Activated naive CD4-positive, alpha-beta T cell treated with anti-CD3 and anti-CD28 coated beads, Interleukin-2, amount 50 U/mL, for 24 hours (primary cell): ENCODE measurements at regions not wholly inside any gene's neighbourhood (a gene's known extent, or its start where the extent isn't known, plus 50 kb on each side); places are given as distances from the start of the nearest gene placed in this dataset.
"Not testable (repeated sequence)": the region's sequence is repeated elsewhere in the genome, so short reads cannot be mapped to it uniquely, and the experiment has no call there.

ENCODE experiments used
- H3K27ac Mint-ChIP-seq: one replicate; pipeline ENCODE4 v1.8.0; 2021; ENCODE audit warnings: mild to moderate bottlenecking, mixed read lengths
- H3K27me3 Mint-ChIP-seq: one replicate; pipeline ENCODE4 v1.8.0; 2021; ENCODE audit warnings: mixed read lengths
- H3K36me3 Mint-ChIP-seq: one replicate; pipeline ENCODE4 v1.8.0; 2021; ENCODE audit warnings: mixed read lengths
- H3K4me1 Mint-ChIP-seq: one replicate; pipeline ENCODE4 v1.8.0; 2021; ENCODE audit warnings: mixed read lengths
- H3K4me3 Mint-ChIP-seq: one replicate; pipeline ENCODE4 v1.8.0; 2021; ENCODE audit warnings: mild to moderate bottlenecking, mixed read lengths
- H3K9me3 Mint-ChIP-seq: one replicate; pipeline ENCODE4 v1.8.0; 2021; ENCODE audit warnings: mixed read lengths

DNA sequence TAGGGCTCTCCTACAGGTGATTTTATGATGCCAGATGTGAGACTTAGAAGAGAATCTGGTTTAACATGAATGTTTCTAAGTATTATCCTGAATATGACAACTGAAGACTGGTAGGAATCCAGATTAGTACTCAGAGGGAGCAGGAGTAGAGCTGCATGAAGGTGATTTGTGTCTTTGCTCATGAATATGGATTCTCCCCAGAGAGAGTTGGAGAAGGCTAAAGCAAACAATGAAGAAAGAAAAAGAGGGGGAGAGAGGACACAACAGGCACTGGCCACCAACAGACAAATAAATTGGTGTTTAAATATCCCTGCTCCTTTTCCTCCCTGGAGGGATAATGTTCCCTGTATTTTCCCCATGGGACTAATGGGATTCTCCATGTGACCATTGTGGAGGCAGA lies 427.0 kb upstream of the KLF12 start:
- H3K9me3 Mint-ChIP-seq = no peaks in the 10 kb centered on the region
- H3K27me3 Mint-ChIP-seq = no peaks in the 10 kb centered on the region
- no peaks in the 10 kb centered on the region for H3K4me1 Mint-ChIP-seq
- H3K36me3 Mint-ChIP-seq = no peaks in the 10 kb centered on the region
- no peak overlapping the region for H3K27ac Mint-ChIP-seq
- no peak overlapping the region for H3K4me3 Mint-ChIP-seq

DNA sequence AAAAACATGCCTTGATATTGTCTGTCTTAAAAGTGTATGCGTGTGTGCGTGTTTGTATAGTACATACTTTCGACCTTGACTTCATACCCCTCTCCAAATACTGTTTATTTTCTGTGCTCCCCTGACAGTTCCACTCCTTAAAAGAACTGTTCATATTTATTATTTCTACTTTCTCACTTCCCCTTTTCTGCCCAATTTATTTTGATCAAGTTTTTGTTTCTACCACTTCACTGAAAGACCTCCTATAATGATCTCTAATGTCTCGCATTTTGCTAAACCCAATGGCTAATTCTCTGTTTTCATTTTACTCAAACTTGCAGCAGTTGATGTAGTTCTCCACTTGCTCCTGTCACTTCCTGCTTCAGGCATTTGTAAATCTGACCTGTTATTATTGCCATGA lies 426.1 kb upstream of the KLF12 start:
- Mint-ChIP-seq H3K27ac (no peak overlapping the region), H3K4me1 (no peaks in the 10 kb centered on the region), H3K4me3 (no peak overlapping the region), H3K36me3 (no peaks in the 10 kb centered on the region), H3K9me3 (no peaks in the 10 kb centered on the region), H3K27me3 (no peaks in the 10 kb centered on the region)

DNA sequence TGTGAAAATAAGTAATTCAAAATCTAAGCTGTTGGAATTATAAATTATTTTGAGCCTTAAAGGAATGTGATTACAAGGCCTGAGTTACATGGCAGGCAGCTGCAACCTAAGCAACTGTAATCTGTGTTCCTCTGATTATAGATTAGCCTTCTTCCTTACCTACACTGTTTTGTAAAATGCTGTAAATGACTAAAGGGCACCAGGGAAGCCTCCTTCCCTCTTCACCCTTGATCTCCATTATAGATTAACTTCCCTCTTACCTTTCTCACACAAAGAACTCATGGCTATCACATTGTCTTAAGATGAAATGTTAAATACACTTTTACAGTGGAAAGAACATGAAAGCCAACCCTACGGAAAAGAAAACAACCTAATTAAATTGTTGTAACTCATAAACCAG lies 423.7 kb upstream of the KLF12 start:
- H3K27ac Mint-ChIP-seq = no peak overlapping the region

DNA sequence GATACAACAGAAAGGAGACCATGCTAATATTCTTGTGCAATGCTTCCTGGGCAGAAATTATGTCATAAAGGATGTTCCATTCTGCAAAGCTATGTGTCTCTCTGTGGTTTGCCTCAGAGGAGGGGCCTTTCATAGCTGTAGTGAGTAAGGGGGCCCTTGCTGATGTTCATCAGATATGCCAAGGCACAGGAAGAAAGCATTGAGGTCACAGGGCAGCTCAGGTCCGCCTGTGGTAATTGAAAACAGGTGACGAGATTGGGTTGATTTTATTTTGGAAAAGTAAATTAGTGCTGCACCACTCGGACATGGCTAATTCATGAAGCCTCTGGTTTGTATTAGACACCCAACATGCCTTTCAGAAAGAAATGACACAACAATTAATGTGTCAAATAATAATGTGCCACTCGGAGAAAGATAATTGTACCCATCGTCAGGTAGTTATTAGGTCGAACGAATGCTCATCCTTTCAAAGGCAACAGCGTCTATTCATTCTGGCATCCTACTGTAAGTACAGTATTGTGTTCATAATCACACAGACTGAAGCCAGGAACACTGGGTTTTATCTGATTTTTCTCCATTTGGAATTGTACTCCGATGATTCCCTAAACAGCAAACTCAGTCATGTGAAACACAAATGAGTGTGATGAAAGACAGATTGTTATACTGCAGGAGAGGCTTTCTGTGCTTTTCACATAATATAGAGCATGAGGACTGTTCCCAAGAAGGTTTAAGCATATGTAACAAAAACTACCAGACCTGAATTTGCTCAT lies 421.6 kb upstream of the KLF12 start:
- H3K4me1 Mint-ChIP-seq = no peaks in the 10 kb centered on the region

More for the DNA sequence above, 423.7 kb upstream of the KLF12 start:
- Mint-ChIP-seq H3K4me3 (no peak overlapping the region), H3K9me3 (no peaks in the 10 kb centered on the region), H3K4me1 (no peaks in the 10 kb centered on the region), H3K36me3 (no peaks in the 10 kb centered on the region), H3K27me3 (no peaks in the 10 kb centered on the region)

GRCh38 chr13:74555276-74555625 lies 421.0 kb upstream of the KLF12 start:
- Mint-ChIP-seq H3K4me3 (no peak overlapping the region), H3K27me3 (no peaks in the 10 kb centered on the region), H3K36me3 (no peaks in the 10 kb centered on the region), H3K4me1 (peaks cover under 1% of the 10 kb centered on the region), H3K9me3 (no peaks in the 10 kb centered on the region), H3K27ac (no peak overlapping the region)

More for the DNA sequence above, 421.6 kb upstream of the KLF12 start:
- Mint-ChIP-seq H3K27me3 (no peaks in the 10 kb centered on the region), H3K9me3 (no peaks in the 10 kb centered on the region), H3K4me3 (no peak overlapping the region), H3K27ac (no peak overlapping the region), H3K36me3 (no peaks in the 10 kb centered on the region)

GRCh38 chr13:74554569-74555275 lies 420.5 kb upstream of the KLF12 start:
- Mint-ChIP-seq H3K27ac (no peak overlapping the region), H3K4me3 (no peak overlapping the region), H3K27me3 (no peaks in the 10 kb centered on the region), H3K9me3 (no peaks in the 10 kb centered on the region), H3K4me1 (peaks cover 6% of the 10 kb centered on the region), H3K36me3 (no peaks in the 10 kb centered on the region)

DNA sequence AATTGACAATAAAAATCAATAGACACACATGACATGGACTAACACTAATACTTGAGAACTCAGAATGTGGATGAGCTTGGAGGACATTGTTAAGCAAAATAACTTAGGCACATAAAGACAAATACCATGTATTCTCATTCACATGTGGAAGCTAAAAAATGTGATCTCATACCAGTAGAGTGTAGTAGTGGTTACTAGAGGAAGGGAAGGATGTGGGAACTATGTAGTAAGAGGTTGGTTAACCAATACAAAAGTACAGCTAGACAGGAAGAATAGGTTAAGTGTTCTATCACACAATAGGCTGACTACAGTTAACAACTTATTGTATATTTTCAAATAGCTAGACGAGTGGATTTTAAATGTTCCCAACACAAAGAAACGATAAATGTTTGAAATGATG lies 415.8 kb upstream of the KLF12 start:
- Mint-ChIP-seq H3K36me3 (no peaks in the 10 kb centered on the region), H3K27ac (no peak overlapping the region), H3K4me3 (no peak overlapping the region), H3K4me1 (peaks cover 7% of the 10 kb centered on the region), H3K9me3 (no peaks in the 10 kb centered on the region), H3K27me3 (no peaks in the 10 kb centered on the region)

GRCh38 chr13:74536649-74537048 lies 402.4 kb upstream of the KLF12 start:
- not testable (repeated sequence) for H3K4me3 Mint-ChIP-seq, H3K9me3 Mint-ChIP-seq, H3K4me1 Mint-ChIP-seq, H3K36me3 Mint-ChIP-seq, H3K27ac Mint-ChIP-seq, H3K27me3 Mint-ChIP-seq

- Mint-ChIP-seq H3K36me3 (no peaks in the 10 kb centered on the region), H3K9me3 (no peaks in the 10 kb centered on the region), H3K4me1 (no peaks in the 10 kb centered on the region), H3K27ac (no peak overlapping the region), H3K27me3 (no peaks in the 10 kb centered on the region), H3K4me3 (no peak overlapping the region)
Observed at GRCh38 chr13:74533226-74533625, 399.0 kb upstream of the KLF12 start.

- no peak overlapping the region for H3K4me3 Mint-ChIP-seq
- H3K27me3 Mint-ChIP-seq = no peaks in the 10 kb centered on the region
- no peaks in the 10 kb centered on the region for H3K4me1 Mint-ChIP-seq
- no peaks in the 10 kb centered on the region for H3K36me3 Mint-ChIP-seq
- H3K27ac Mint-ChIP-seq = no peak overlapping the region
- peaks cover 4% of the 10 kb centered on the region for H3K9me3 Mint-ChIP-seq
Observed at GRCh38 chr13:74530011-74530410, 395.8 kb upstream of the KLF12 start.

- Mint-ChIP-seq H3K27me3 (no peaks in the 10 kb centered on the region), H3K4me3 (no peak overlapping the region), H3K4me1 (no peaks in the 10 kb centered on the region), H3K36me3 (no peaks in the 10 kb centered on the region), H3K9me3 (peaks cover 4% of the 10 kb centered on the region), H3K27ac (no peak overlapping the region)
Observed at GRCh38 chr13:74528734-74529513, 394.7 kb upstream of the KLF12 start.

DNA sequence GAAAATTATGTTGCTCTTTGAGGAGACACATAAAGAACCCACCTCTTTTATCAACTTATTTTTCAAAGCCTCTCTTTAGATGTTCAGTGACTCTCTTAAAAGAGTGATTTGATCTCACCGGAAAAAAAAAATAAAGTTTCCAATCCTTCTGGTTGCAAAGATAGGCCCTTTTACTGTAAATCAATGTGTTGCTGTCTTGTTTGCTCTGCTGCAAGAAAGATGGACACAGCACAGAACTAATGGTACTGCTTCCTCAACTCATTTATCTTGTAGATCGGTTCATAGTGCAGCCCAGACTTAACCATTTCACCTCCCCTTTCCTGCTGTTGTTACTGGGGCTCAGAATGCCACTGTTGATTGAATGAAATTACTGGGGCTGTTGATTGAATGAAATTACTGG lies 388.9 kb upstream of the KLF12 start:
- Mint-ChIP-seq H3K4me1 (no peaks in the 10 kb centered on the region), H3K27ac (no peak overlapping the region), H3K9me3 (peaks cover 4% of the 10 kb centered on the region), H3K36me3 (no peaks in the 10 kb centered on the region), H3K4me3 (no peak overlapping the region), H3K27me3 (no peaks in the 10 kb centered on the region)

DNA sequence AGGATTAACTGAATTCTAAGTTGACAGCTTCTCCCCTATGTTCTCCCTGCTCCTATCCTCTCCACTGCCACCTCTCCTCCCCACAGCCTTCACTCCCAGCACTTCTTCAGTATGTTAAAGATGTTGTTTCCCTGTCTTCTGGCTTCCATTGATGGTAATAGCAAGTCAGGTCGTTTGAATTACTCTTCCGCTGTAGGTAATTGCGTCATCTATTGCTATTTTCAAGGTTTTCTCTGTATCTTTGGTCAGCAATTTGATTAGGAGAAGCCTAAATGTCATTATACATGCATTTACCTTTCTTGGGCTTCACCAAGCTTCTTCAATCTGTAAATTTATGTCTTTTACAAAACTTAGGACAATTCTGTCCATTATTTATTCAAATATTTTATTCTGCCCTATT lies 377.3 kb upstream of the KLF12 start:
- H3K36me3 Mint-ChIP-seq = peaks cover 7% of the 10 kb centered on the region
- no peaks in the 10 kb centered on the region for H3K4me1 Mint-ChIP-seq
- H3K4me3 Mint-ChIP-seq = no peak overlapping the region
- H3K27ac Mint-ChIP-seq = no peak overlapping the region
- H3K27me3 Mint-ChIP-seq = peaks cover 5% of the 10 kb centered on the region
- peaks cover 7% of the 10 kb centered on the region for H3K9me3 Mint-ChIP-seq

DNA sequence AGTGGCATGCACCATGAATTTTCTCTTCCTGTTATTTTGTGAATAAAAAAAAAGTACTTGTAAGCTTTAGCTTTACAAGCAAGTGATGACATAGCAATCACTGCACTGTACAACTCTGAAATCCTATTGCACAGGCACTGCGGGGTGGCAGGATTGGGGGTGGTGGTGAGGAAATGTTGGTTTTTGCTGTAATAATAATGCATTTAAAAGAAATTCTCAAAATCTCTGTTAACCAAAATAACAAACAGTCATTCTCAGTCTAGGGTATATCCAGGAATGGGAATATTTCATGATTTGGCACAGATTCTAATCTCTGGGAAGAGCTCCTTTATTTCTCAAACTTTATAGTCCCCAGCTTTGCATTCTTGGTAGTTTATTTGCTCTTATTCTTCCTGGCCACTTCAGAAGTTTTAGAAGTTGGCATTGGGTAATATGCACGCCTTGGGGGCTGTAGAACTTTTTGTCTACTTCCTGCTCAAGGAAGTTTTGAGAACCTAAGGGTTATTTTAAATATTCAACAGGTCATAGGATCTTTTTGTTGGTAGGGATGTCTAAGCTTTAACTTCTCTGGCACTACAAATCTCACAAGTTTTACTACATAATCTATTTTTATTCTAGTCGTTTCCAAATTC lies 353.0 kb upstream of the KLF12 start:
- no peak overlapping the region for H3K27ac Mint-ChIP-seq

DNA sequence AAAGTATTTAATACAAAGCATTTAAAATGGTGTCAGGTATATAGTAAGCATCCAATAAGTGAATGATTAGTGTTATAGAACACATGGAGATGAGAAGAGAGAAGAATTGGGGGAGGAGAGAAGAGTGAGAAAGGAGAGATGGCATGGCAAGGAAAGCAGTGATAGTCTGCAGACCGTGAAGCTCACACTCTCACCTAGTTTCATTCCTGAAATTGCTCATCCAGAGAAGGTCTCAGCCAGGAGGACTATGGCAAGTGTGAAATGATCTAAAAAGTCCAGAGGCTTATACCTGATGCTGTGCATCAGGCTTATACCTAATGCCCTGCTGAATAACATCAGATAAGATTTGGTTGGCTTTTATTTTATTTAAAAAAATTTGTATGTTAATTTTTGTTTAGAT lies 351.6 kb upstream of the KLF12 start:
- Mint-ChIP-seq H3K27me3 (no peaks in the 10 kb centered on the region), H3K27ac (no peak overlapping the region), H3K36me3 (no peaks in the 10 kb centered on the region), H3K4me3 (no peak overlapping the region), H3K4me1 (no peaks in the 10 kb centered on the region), H3K9me3 (no peaks in the 10 kb centered on the region)

More for the DNA sequence above, 353.0 kb upstream of the KLF12 start:
- Mint-ChIP-seq H3K4me3 (no peak overlapping the region), H3K4me1 (no peaks in the 10 kb centered on the region), H3K27me3 (no peaks in the 10 kb centered on the region), H3K9me3 (no peaks in the 10 kb centered on the region), H3K36me3 (no peaks in the 10 kb centered on the region)

- Mint-ChIP-seq H3K27me3 (no peaks in the 10 kb centered on the region), H3K4me3 (no peak overlapping the region), H3K36me3 (no peaks in the 10 kb centered on the region), H3K27ac (no peak overlapping the region), H3K9me3 (peaks cover 5% of the 10 kb centered on the region), H3K4me1 (peaks cover 4% of the 10 kb centered on the region)
Observed at GRCh38 chr13:74479124-74479523, 344.9 kb upstream of the KLF12 start.
